Astrocyte of the spinal cord (primary cell): ENCODE measurements at regions not wholly inside any gene's neighbourhood (a gene's known extent, or its start where the extent isn't known, plus 50 kb on each side); places are given as distances from the start of the nearest gene placed in this dataset.
A peak's percentile ranks its signal among the peaks of the same experiment; 100 is the strongest.
"Not testable (repeated sequence)": the region's sequence is repeated elsewhere in the genome, so short reads cannot be mapped to it uniquely, and the experiment has no call there.

Experiments used
- DNase-seq: peaks from one replicate; pipeline ENCODE4 v3.0.0; 2011; ENCODE audit warnings: low read depth, low spot score
- H3K4me3 ChIP-seq: 2 replicates; pipeline ENCODE4 v1.5.1; 2011; ENCODE audit warnings: low read depth, mild to moderate bottlenecking, low read length, moderate library complexity
- in situ Hi-C: cut with HindIII; loops from 2 replicates; pipeline ENCODE4 v1.10.0; 2017; ENCODE audit warnings: low sequenced_read_pairs
- TF ChIP-seq, protein P1 (sequence below): IDR thresholded peaks from 2 replicates; pipeline ENCODE4 v1.5.1; 2012; ENCODE audit warnings: low read depth, mild to moderate bottlenecking, low read length, inconsistent platforms

DNA sequence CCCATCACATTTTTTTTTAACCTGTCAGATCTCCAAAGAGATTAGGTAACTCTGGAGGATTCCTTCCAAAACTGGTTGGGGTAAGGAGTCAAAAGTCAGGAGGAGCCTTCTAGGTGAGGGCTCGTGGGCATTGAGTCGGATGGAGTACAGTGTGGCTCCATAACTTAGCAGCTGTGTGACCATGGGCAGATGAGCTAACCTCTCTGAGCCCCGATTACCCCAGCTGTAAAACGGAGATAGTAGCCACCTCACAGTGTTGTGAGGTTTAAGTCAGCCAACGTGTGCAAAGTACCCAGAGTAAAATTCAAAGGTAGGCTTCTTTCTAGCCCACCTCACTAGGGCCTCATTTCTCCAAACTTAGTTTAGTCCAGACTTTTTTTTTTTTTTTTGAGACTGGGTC is 151.5 kb downstream of the CD24 start:
- in situ Hi-C loops = no loop called here
- TF ChIP-seq, protein P1, sequence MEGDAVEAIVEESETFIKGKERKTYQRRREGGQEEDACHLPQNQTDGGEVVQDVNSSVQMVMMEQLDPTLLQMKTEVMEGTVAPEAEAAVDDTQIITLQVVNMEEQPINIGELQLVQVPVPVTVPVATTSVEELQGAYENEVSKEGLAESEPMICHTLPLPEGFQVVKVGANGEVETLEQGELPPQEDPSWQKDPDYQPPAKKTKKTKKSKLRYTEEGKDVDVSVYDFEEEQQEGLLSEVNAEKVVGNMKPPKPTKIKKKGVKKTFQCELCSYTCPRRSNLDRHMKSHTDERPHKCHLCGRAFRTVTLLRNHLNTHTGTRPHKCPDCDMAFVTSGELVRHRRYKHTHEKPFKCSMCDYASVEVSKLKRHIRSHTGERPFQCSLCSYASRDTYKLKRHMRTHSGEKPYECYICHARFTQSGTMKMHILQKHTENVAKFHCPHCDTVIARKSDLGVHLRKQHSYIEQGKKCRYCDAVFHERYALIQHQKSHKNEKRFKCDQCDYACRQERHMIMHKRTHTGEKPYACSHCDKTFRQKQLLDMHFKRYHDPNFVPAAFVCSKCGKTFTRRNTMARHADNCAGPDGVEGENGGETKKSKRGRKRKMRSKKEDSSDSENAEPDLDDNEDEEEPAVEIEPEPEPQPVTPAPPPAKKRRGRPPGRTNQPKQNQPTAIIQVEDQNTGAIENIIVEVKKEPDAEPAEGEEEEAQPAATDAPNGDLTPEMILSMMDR = no peak
- no peak for DNase-seq
- no peak overlapping the region for H3K4me3 ChIP-seq

DNA sequence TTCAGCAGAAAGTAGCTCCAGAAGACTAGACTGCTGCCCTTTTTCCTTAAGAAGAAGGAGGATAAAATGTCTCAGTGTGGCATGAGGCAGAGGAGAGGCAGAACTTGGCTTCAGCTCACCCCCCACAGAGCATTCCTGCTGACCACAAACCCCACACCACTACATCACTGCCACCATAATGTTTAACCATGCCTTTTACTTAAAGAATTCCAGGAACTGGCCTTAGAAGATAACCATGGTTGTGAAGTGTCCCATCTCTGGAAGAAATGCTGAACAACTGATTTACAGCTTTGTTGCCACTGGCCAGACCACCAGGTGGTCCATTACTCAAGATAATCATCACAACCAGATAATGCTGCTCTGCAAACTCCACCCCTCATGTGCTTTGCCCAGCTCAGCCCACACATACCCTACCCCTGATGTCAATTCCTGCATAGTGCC is 154.1 kb downstream of the CD24 start:
- TF ChIP-seq, protein P1 = no peak
- no peak overlapping the region for H3K4me3 ChIP-seq
- in situ Hi-C loops = no loop called here
- peak; percentile 66 for DNase-seq

DNA sequence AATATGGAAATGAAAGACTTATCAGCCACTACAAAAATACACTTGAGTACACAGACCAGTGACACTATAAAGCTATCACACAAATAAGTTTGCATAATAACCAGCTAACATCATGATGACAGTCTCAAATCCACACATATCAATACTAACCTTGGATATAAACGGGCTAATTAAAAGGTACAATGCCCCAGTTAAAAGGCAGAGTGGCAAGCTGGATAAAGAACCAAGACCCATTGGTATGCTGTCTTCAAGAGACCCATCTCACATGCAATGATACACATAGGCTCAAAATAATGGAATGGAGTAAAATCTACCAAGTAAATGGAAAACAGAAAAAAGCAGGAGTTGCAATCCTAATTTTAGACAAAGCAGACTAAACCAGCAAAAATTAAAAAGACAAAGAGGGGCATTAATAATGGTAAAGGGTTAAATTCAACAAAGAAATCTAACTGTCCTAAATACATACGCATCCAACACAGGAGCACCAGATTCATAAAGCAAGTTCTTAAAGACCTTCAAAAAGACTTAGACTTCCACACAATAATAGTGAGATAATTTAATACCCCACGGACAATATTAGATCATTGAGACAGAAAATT is 163.3 kb downstream of the CD24 start:
- DNase-seq = no peak
- TF ChIP-seq, protein P1 = no peak
- in situ Hi-C loops = no loop called here
- H3K4me3 ChIP-seq = no peak overlapping the region

DNA sequence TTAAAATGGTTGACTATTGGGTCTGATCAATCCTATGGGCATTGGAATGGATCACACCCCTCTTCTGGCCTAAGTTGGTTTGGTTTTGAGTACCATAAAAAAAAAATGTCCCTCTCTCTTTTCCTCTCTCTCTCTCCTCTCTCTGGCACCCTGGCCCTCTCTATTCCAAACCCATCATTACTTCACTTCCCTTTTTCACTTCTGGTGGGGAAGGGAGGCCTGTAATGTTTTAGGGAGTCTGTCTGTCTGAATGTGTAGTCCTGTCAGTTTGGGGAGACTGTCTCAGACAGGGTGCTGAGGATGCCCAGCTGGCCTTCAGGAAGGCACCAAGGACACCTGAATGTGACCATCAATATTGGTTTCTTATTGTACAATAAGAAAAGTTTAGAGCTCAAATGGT is 165.8 kb downstream of the CD24 start:
- in situ Hi-C loops = no loop called here
- no peak for DNase-seq
- TF ChIP-seq, protein P1 = no peak
- no peak overlapping the region for H3K4me3 ChIP-seq

DNA sequence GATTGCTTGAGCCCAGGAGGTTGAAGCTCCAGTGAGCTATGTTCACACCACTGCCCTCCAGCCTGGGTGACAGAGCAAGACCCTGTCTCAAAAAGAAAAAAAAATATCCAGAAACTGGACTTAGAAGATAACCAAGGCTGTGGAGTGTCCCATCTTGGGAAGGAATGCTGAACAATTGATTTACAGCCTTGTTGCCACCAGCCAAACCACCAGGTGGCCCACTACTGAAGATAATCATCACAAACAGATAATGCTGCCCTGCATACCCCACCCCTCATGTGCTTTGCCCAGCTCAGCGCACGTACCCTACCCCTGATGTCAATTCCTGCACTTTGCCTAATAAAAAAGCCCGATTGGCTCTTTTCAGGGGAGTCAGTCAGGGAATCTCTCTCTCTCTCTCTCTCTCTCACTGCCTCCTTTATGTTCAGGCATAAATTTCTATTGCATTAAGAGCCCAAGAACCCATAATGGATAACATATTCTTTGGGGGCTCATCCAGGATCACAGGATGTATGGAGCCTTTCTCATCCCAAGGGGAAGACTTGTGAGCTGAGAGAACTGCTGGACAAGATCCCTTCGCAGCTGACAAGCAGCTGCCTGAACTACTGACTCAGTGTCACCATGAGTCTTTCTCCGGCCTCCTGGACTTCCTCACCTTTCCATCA is 166.4 kb downstream of the CD24 start:
- no peak overlapping the region for H3K4me3 ChIP-seq
- in situ Hi-C loops = no loop called here
- TF ChIP-seq, protein P1 = no peak
- DNase-seq = no peak

DNA sequence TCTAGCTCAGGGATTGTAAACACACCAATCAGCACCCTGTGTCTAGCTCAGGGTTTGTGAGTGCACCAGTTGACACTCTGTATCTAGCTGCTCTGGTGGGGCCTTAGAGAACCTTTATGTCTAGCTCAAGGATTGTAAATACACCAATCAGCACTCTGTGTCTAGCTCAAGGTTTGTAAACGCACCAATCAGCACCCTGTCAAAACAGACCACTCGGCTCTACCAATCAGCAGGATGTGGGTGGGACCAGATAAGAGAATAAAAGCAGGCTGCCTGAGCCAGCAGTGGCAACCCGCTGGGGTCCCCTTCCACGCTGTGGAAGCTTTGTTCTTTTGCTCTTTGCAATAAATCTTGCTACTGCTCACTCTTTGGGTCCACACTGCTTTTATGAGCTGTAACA is 168.3 kb downstream of the CD24 start:
- in situ Hi-C loops, DNase-seq, H3K4me3 ChIP-seq: not testable (repeated sequence)

DNA sequence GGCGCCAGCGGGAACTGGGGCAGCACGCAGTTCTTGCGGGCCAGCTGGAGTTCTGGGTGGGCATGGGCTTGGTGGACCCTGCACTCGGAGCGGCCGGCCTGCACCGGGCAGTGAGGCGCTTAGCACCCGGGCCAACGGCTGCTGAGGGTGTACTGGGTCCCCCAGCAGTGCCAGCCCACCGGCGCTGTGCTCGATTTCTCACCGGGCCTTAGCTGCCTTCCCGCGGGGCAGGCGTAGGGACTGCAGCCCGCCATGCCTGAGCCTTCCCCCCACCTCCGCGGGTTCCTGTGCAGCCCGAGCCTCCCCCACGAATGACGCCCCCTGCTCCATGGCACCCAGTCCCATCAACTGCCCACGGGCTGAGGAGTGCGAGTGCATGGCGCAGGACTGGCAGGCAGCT is 168.8 kb downstream of the CD24 start:
- DNase-seq = no peak
- TF ChIP-seq, protein P1 = no peak
- H3K4me3 ChIP-seq = no peak overlapping the region
- in situ Hi-C loops = no loop called here
